Fibroblast of the aortic adventitia (primary cell): ENCODE measurements at regions not wholly inside any gene's neighbourhood (a gene's known extent, or its start where the extent isn't known, plus 50 kb on each side); places are given as distances from the start of the nearest gene placed in this dataset.

Experiments
- DNase-seq: peaks from one replicate; pipeline ENCODE4 v3.0.0-alpha.2; 2010; ENCODE audit warnings: low read depth
- H3K4me3 ChIP-seq: 2 replicates; pipeline ENCODE4 v1.5.1; 2011; ENCODE audit warnings: low read depth, mild to moderate bottlenecking, control low read depth, low read length, moderate library complexity
- TF ChIP-seq, protein P1 (sequence below): IDR thresholded peaks from 2 replicates; pipeline ENCODE4 v1.5.1; 2011; ENCODE audit warnings: mild to moderate bottlenecking, low read length, control low read depth, inconsistent platforms; ENCODE audit not compliant: insufficient read depth

DNA sequence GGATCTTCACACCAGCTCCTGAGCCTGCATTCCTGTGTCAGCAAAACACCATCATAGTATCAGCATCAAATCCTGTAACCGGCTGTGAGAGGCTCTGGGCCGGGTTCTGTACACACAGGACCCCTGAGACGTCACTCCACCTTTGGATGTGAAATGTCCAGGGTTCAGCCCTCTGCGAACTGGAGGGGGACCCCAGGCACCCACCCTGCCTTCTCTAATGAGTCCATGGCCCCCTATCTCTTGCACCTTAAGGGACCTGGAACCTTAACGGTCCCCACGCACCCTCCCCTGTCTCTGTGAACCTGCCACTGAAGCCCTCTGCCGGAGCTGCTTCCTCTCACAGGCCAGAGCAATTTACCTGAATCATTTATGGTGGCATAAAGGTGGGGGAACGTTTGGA lies 257.8 kb downstream of the NPHP4 start:
- TF ChIP-seq, protein P1, sequence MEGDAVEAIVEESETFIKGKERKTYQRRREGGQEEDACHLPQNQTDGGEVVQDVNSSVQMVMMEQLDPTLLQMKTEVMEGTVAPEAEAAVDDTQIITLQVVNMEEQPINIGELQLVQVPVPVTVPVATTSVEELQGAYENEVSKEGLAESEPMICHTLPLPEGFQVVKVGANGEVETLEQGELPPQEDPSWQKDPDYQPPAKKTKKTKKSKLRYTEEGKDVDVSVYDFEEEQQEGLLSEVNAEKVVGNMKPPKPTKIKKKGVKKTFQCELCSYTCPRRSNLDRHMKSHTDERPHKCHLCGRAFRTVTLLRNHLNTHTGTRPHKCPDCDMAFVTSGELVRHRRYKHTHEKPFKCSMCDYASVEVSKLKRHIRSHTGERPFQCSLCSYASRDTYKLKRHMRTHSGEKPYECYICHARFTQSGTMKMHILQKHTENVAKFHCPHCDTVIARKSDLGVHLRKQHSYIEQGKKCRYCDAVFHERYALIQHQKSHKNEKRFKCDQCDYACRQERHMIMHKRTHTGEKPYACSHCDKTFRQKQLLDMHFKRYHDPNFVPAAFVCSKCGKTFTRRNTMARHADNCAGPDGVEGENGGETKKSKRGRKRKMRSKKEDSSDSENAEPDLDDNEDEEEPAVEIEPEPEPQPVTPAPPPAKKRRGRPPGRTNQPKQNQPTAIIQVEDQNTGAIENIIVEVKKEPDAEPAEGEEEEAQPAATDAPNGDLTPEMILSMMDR, result no peak
- DNase-seq, result no peak

DNA sequence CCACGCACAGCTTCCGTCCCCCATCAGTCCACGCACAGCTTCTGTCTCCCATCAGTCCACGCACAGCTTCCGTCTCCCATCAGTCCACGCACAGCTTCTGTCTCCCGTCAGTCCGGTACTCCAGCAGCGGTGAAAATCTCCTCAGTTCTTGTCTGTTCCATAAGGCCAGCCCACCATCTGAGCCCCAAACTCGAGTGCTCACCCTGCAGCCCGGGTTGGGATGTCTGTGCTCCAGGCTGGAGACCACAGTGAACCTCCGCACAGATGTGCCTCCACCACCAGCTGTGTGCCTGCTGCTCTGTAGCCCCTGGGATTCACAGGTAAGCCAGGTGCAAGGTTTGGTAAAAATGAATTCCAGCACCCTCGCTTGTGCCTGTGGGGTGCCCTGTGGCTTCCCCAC lies 258.6 kb downstream of the NPHP4 start:
- no peak for DNase-seq

More for the DNA sequence above, 257.8 kb downstream of the NPHP4 start:
- H3K4me3 ChIP-seq, result no peak overlapping the region

DNA sequence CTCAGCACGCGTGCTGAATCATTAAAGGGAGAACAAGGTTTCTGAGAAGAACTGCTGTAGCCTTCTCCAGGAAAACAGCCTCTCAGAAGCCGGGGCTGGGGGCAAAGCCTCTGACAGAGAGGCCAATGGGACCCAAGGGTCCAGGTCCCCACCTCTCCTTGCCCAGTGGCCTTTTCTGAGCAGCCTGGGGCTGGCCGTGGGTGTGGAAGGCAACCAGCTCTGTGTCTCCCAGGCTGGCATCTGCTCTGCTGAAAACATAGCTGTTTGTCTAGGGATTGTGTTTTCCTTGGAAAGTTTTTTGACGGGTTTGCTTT lies 261.2 kb downstream of the NPHP4 start:
- no peak overlapping the region for H3K4me3 ChIP-seq
- TF ChIP-seq, protein P1, result no peak
- no peak for DNase-seq

More for the DNA sequence above, 258.6 kb downstream of the NPHP4 start:
- TF ChIP-seq, protein P1, result no peak
- no peak overlapping the region for H3K4me3 ChIP-seq

DNA sequence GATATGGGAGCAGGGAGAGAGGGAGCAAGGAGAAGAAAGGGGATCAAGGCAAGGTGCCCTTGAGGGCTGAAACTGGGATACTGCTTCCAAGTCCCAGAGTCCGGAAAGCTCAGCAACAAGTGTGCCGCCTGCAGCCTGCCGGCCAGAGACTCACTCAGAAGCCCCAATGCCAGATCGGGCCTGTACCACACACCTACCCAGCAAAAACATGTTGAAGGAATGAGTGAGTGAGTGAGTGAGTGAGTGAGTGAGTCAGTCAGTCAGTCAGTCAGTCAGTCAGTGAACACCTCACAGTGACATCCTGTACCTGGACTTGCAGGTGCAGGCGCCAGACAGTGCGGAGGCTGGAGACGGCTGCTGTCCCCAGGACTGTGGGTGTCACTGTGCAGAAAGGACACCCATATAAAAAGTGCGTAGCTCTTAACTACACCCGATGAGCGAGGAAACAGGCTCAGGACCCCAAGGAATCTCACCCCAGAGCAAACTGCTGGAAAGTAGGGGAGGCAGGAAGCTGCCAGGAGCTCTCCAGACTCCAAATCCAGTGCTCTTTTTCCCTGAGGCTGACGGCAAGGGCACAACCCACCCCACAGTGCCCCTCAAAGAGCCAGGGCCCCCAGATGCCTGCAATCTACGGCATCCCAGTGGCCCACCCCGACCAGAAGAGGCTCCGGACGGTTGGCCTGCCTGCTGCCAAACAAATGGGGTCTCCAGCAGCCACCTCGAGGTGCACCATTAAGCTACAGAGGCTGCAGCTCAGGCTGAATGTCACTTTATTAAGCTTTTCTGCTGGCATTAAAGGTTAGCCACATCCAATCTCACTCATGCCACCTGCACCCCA lies 261.7 kb downstream of the NPHP4 start:
- H3K4me3 ChIP-seq, result no peak overlapping the region
- no peak for DNase-seq
- TF ChIP-seq, protein P1, result no peak

DNA sequence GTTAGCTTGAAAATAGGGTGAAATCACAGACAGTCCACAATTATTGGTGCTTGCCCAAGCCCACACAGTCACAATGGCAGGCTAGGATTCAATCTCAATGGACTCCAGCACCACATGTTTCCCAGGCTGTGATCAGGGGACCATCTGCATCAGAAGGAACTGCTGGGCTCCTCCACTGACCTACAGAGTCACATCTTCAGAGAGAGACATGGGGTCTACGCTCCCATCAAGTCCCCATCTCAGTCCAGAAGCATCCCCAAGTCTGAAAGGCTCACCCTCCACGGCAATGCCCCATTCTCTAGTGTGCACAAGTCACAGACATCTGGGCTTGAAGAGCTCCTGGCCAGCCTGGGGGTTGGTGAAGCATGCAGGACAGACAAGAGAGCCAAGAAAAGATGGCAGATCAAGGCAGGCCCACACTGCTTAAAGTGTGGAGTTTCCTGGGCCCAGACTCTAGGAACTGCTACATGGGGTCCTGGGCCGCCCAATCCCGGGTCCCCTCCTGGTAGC lies 262.5 kb downstream of the NPHP4 start:
- no peak for DNase-seq
- TF ChIP-seq, protein P1, result no peak
- H3K4me3 ChIP-seq, result no peak overlapping the region

DNA sequence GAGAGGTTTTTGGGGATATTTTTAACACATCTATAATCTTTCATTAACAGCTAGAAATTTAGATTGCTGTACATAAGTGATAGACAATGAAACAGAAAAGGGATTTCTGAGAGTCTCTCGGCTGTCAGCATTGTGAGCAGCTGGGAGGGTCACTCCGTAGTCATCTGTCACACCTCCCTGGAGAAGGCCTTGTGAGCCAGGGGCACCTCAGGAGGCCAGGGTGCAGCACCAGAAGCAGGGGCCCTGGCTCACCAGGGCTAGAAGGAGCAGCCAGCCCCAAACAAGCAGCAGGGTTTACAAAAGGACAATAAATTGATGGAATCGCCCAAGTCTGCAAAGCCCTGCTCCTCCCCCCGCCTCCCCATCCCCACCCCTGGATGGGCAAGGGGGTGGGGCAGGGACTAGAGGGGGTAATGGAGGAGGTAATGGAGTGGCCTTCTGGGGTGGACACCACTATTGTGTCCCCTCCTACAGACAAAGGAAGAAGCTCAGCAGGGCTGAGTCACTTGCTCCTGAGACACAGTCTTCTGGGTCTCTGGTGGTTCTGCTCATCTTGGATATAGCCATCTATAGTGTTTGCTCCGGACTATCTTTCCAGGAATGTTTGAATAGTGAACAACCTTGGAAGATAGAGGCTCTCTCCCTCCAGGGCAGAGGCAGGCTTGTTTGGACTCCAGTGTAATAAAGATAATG lies 263.4 kb downstream of the NPHP4 start:
- DNase-seq, result no peak
- no peak overlapping the region for H3K4me3 ChIP-seq
- TF ChIP-seq, protein P1, result no peak
